GM12872 (cell line): ENCODE measurements at regions not wholly inside any gene's neighbourhood (a gene's known extent, or its start where the extent isn't known, plus 50 kb on each side); places are given as distances from the start of the nearest gene placed in this dataset.

Source experiments
- TF ChIP-seq, protein P1 (sequence below): IDR thresholded peaks from 3 replicates; pipeline ENCODE4 v1.5.1; 2011; ENCODE audit warnings: low read depth, mild to moderate bottlenecking, low read length, moderate library complexity; ENCODE audit not compliant: insufficient read depth

DNA sequence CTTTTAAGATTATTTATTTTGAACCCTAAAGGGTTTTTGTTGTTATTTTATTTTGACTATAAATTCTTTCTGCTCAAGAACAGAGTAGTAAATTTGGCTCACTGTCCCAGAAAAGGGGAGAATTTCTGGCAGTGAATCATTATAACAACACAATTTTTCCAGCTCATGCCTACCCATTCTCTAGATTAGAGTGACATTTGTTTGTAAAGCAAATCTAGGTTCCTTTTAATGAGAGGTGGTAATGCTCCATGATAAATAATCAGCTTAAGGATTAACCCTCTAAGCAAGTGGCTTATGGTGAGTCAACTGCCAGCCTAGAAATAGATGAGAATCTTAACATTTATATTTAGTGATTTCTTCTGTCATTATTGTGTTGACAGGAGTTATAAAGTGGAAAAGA lies 409.2 kb downstream of the NFIB start:
- TF ChIP-seq, protein P1, sequence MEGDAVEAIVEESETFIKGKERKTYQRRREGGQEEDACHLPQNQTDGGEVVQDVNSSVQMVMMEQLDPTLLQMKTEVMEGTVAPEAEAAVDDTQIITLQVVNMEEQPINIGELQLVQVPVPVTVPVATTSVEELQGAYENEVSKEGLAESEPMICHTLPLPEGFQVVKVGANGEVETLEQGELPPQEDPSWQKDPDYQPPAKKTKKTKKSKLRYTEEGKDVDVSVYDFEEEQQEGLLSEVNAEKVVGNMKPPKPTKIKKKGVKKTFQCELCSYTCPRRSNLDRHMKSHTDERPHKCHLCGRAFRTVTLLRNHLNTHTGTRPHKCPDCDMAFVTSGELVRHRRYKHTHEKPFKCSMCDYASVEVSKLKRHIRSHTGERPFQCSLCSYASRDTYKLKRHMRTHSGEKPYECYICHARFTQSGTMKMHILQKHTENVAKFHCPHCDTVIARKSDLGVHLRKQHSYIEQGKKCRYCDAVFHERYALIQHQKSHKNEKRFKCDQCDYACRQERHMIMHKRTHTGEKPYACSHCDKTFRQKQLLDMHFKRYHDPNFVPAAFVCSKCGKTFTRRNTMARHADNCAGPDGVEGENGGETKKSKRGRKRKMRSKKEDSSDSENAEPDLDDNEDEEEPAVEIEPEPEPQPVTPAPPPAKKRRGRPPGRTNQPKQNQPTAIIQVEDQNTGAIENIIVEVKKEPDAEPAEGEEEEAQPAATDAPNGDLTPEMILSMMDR: no peak

DNA sequence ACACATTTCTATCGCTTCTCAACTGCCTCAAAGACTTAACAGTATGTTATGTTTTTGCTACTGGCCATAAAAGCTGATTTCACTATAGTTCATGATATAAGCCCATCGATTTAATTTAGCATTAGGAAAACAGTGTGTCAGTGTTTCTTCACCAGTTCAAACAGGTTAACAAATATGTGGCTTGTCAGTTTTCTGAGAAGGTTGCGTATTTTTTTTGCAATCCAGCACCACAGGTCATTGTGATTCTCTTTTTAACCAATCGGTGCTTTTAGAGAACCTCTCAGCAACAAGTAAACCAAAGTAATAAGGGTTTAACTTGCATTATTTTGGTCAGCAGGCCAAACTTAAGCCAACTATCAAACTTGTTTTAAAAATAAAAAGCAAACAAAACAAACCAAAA lies 409.6 kb downstream of the NFIB start:
- TF ChIP-seq, protein P1: no peak

DNA sequence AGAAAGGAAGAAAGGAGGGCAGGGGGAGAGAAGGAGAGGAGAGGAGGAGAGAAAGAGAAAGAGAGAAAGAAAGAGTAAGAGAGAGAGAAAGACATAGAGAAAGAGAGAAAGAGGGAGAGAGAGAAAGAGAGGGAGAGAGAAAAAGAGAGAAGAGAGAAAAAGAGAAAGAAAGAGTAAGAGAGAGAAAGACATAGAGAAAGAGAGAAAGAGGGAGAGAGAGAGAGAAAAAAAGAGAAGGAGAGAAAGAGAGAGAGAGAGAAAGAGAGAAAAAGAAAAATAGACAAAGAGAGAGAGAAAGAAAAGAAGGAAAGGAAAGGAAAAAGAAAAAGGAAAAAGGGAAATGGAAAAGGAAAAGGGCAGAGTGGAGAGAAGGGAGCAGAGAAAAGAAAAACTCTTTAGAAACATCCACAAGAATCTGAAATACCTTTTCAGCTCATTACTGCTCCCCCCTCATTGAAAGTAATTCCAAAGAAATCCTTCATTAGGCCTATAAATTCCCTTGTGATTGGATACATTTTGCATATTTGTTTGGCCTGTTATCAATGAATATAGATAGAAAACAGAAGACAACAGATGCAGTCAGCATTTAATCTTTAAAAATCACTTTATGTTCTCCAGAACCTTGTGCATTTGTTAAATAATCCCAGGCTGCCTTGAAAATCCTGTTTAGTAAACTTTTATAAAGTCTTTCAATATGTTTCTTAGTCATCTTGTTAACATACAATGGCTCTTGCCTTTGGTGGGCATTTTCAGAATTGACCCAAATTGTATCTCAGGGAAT lies 411.5 kb downstream of the NFIB start:
- TF ChIP-seq, protein P1: no peak

DNA sequence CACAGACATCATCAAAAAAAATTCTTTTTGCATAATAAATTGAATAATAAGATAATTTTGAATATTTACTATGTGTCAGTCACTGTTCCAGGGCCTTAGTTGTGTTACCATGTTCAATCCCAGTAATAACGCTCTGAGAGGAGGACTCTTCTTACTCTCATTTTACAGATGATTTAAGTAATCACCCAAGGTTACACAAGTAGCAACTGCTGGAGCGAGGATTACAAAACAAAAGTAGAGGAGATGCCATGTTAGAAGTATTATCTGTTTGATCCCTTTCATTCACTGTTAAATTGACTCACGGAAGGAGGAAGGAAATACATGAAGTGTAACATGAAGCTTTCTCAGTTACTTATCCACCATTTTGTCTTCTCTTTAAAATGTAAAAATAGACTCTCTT lies 412.8 kb downstream of the NFIB start:
- TF ChIP-seq, protein P1: no peak

DNA sequence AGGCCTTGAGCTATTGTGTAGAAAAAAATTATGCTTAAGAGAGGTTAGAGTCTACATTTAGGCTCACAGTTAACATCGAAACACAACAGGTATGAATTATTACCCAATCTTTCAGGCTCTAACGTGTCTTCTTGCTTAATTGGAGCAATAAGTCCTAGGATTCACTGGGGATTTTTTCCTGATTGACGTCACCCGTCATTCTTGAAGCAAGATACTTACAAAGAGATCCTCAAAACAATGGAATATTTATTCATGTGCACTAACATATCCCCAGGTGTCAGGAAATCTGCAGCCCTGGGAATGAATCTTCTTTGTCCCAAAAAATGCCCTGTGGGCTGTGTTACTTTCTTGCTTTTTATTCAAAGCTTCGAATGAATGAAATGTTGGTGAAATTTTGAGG lies 413.5 kb downstream of the NFIB start:
- TF ChIP-seq, protein P1: no peak

DNA sequence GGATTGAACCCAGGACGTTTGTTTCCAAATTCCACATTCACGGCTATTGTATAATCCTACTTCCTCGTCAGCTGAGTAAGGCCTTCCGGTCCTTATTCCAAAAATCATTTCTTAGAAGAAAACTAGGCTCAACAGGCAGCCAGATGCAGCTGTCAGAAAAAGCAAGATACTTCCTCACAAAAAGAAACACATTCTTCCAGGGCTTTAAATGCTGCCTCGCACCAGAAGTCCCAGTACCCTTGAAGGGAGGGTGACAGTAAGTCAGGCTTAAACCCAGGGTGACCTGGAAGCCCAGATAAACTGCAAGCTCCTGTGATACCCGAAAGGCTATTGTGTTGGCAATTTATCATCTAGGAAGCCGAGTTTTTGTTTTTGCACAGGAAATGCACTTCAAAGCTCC lies 414.0 kb downstream of the NFIB start:
- TF ChIP-seq, protein P1: no peak

DNA sequence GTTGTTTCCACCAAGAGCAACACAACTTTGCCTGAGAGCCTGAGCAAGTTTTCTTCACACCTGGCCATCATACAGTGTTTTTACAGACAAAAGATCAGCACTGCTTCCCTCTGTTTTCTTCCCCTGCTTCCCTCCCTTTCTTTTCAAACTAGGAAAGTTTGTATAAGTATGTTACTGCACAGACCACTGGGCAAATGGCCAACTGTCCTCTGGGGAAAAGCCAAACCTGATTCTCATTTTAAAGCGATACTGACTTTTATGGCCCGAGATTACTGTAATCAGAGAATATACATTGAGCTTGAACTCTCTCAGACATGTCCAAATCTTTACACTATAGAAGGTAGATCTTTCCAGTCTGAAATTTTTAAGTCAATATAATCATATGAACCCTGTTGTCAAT lies 415.0 kb downstream of the NFIB start:
- TF ChIP-seq, protein P1: no peak
